ENCODE measurements at regions not wholly inside any gene's neighbourhood (a gene's known extent, or its start where the extent isn't known, plus 50 kb on each side); places are given as distances from the start of the nearest gene placed in this dataset.

GRCh38 chr7:121669144-121669543 is 203.8 kb upstream of the PTPRZ1 start:
- H3K4me3 ChIP-seq (ENCODE audit: low read depth, low read length): no peak overlapping the region
- no peak for TF ChIP-seq CTCF (IDR thresholded peaks at IDR 0.05; ENCODE audit: control insufficient read depth, extremely low read depth, insufficient read depth)
- no peak for DNase-seq (ENCODE audit: low read depth)

- H3K4me3 ChIP-seq (ENCODE audit: low read depth, low read length): no peak overlapping the region
- TF ChIP-seq CTCF (IDR thresholded peaks at IDR 0.05; ENCODE audit: control insufficient read depth, extremely low read depth, insufficient read depth): no peak
- DNase-seq (ENCODE audit: low read depth): no peak
Measured at GRCh38 chr7:121666306-121666705, 206.7 kb upstream of the PTPRZ1 start.

GRCh38 chr7:121643320-121643719 is 229.6 kb upstream of the PTPRZ1 start:
- no peak overlapping the region for H3K4me3 ChIP-seq (ENCODE audit: low read depth, low read length)

GRCh38 chr7:121639705-121640104 is 233.3 kb upstream of the PTPRZ1 start:
- TF ChIP-seq CTCF (IDR thresholded peaks at IDR 0.05; ENCODE audit: control insufficient read depth, extremely low read depth, insufficient read depth): no peak

More at GRCh38 chr7:121643320-121643719, 229.6 kb upstream of the PTPRZ1 start:
- TF ChIP-seq CTCF (IDR thresholded peaks at IDR 0.05; ENCODE audit: control insufficient read depth, extremely low read depth, insufficient read depth): no peak
- DNase-seq (ENCODE audit: low read depth): no peak

DNA sequence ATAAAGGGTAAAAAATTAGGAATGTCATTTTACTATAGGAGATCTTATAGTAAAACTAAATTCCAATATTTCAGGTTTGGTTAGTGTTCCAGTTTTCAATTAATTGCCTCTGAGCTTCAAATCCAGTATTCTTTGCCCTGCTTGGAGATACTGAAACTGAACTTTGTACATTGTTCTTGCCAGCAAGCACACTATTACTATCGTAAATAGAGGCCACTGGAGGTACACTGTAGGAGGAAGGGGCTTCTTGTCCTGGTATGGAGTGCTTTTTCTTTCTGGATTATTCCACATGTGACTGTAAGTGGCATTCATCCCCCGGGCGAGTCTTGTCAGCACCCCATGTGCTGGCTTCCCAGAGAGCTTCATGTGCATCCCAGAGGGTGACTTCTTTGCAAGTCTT is 234.7 kb upstream of the PTPRZ1 start:
- TF ChIP-seq CTCF (IDR thresholded peaks at IDR 0.05; ENCODE audit: control insufficient read depth, extremely low read depth, insufficient read depth): no peak
- no peak for DNase-seq (ENCODE audit: low read depth)
- no peak overlapping the region for H3K4me3 ChIP-seq (ENCODE audit: low read depth, low read length)

More at GRCh38 chr7:121639705-121640104, 233.3 kb upstream of the PTPRZ1 start:
- no peak overlapping the region for H3K4me3 ChIP-seq (ENCODE audit: low read depth, low read length)
- DNase-seq (ENCODE audit: low read depth): no peak

DNA sequence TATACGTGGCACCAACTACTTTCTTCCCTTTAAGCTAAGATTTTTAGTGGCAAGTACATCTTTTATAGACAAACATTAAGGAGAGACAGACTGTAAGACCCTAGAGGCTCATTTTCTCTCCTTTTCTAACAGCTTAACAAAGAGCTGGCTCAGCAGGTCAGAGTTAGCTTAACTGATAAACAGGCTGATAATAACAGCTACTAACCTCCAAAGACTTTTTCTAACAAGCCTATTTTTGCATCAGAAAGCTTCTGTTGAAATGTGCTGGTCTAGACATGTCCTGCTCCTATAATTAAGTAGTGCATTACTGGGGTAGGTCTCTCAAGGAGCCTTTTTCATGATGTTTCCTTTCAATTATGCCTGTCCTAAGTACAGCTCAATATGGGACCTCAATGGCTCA is 238.2 kb upstream of the FAM3C start:
- TF ChIP-seq CTCF (IDR thresholded peaks at IDR 0.05; ENCODE audit: control insufficient read depth, extremely low read depth, insufficient read depth): no peak
- no peak overlapping the region for H3K4me3 ChIP-seq (ENCODE audit: low read depth, low read length)
- DNase-seq (ENCODE audit: low read depth): no peak

DNA sequence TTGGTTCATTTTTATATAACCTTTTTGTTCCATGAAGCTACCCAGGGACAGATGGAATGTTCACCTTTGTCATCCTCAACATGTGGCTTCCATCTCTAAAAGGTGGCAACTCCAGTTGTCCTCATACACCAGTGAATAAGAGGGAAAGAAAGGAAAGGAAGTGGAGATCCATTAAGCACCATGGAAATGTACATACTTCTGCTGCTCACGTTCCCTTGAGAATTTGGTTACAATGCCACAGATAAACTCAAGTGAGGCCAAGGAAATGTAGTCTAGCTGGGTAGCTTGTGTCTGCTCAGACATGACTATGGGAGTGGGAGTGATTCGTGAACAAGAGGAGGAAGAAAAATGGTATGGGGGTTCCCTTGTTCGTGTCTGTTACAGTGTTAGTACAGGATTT is 237.1 kb upstream of the FAM3C start:
- no peak overlapping the region for H3K4me3 ChIP-seq (ENCODE audit: low read depth, low read length)
- no peak for TF ChIP-seq CTCF (IDR thresholded peaks at IDR 0.05; ENCODE audit: control insufficient read depth, extremely low read depth, insufficient read depth)
- no peak for DNase-seq (ENCODE audit: low read depth)
